SKM-1 treated with dmso at 0.1 percent for 144 hours (cell line): ENCODE measurements at regions not wholly inside any gene's neighbourhood (a gene's known extent, or its start where the extent isn't known, plus 50 kb on each side); places are given as distances from the start of the nearest gene placed in this dataset.
A peak's percentile ranks its signal among the peaks of the same experiment; 100 is the strongest.
"Not testable (repeated sequence)": the region's sequence is repeated elsewhere in the genome, so short reads cannot be mapped to it uniquely, and the experiment has no call there.

Source experiments
- DNase-seq: peaks from one replicate; lab custom pipeline; 2025; ENCODE audit not compliant: unreplicated experiment; lab: John Stamatoyannopoulos, UW

- DNase-seq: no peak
Observed at GRCh38 chr3:96480881-96481280, 333.5 kb upstream of the EPHA6 start.

GRCh38 chr3:96483191-96483590, 331.2 kb upstream of the EPHA6 start:
- not testable (repeated sequence) for DNase-seq

GRCh38 chr3:96483781-96484180, 330.6 kb upstream of the EPHA6 start:
- DNase-seq: no peak

GRCh38 chr3:96488708-96489107, 325.7 kb upstream of the EPHA6 start:
- DNase-seq: no peak

- DNase-seq: no peak
Observed at GRCh38 chr3:96491023-96491422, 323.4 kb upstream of the EPHA6 start.

- no peak for DNase-seq
Observed at GRCh38 chr3:96491868-96492267, 322.5 kb upstream of the EPHA6 start.

- DNase-seq: no peak
Observed at GRCh38 chr3:96510334-96510733, 304.1 kb upstream of the EPHA6 start.

- DNase-seq: no peak
Observed at GRCh38 chr3:96537165-96537564, 277.2 kb upstream of the EPHA6 start.

- DNase-seq: no peak
Observed at GRCh38 chr3:96538186-96538585, 276.2 kb upstream of the EPHA6 start.

GRCh38 chr3:96548073-96548472, 266.3 kb upstream of the EPHA6 start:
- DNase-seq: no peak

- no peak for DNase-seq
Observed at GRCh38 chr3:96576935-96577334, 237.5 kb upstream of the EPHA6 start.

GRCh38 chr3:96584066-96584465, 230.3 kb upstream of the EPHA6 start:
- DNase-seq: no peak

GRCh38 chr3:96606865-96607264, 207.5 kb upstream of the EPHA6 start:
- not testable (repeated sequence) for DNase-seq

GRCh38 chr3:96619475-96619874, 194.9 kb upstream of the EPHA6 start:
- no peak for DNase-seq

- DNase-seq: no peak
Observed at GRCh38 chr3:96622878-96623277, 191.5 kb upstream of the EPHA6 start.

- DNase-seq: no peak
Observed at GRCh38 chr3:96631050-96631449, 183.3 kb upstream of the EPHA6 start.

- no peak for DNase-seq
Observed at GRCh38 chr3:96646596-96646995, 167.8 kb upstream of the EPHA6 start.

GRCh38 chr3:96657710-96658109, 156.7 kb upstream of the EPHA6 start:
- DNase-seq: no peak

- peak; percentile 3 for DNase-seq
Observed at GRCh38 chr3:96671861-96672595, 142.4 kb upstream of the EPHA6 start.

GRCh38 chr3:96677156-96677555, 137.2 kb upstream of the EPHA6 start:
- DNase-seq: no peak

GRCh38 chr3:96678325-96678724, 136.1 kb upstream of the EPHA6 start:
- no peak for DNase-seq

- DNase-seq: no peak
Observed at GRCh38 chr3:96700322-96701315, 113.8 kb upstream of the EPHA6 start.
